Endometrium (tissue), 2 donors: ENCODE measurements at regions not wholly inside any gene's neighbourhood (a gene's known extent, or its start where the extent isn't known, plus 50 kb on each side); places are given as distances from the start of the nearest gene placed in this dataset.

ENCODE experiments used
- FAIRE-seq: peaks from 2 replicates; lab custom pipeline; 2012; peaks lifted over from hg19 to GRCh38; lab: Jason Lieb, UNC
- donor health status: control.
- donor health status: control.

GRCh38 chr11:32161293-32161692, 70.4 kb downstream of the RCN1 start:
- no peak for FAIRE-seq

GRCh38 chr11:32162351-32162750, 71.5 kb downstream of the RCN1 start:
- no peak for FAIRE-seq

GRCh38 chr11:32162906-32163305, 72.0 kb downstream of the RCN1 start:
- no peak for FAIRE-seq

- FAIRE-seq: no peak
Observed at GRCh38 chr11:32163557-32163956, 72.7 kb downstream of the RCN1 start.

GRCh38 chr11:32164836-32165235, 74.0 kb downstream of the RCN1 start:
- FAIRE-seq: no peak

GRCh38 chr11:32168924-32169323, 78.0 kb downstream of the RCN1 start:
- no peak for FAIRE-seq

- FAIRE-seq: no peak
Observed at GRCh38 chr11:32171445-32171844, 80.6 kb downstream of the RCN1 start.

- no peak for FAIRE-seq
Observed at GRCh38 chr11:32172041-32172847, 81.4 kb downstream of the RCN1 start.

GRCh38 chr11:32172848-32173834, 82.3 kb downstream of the RCN1 start:
- no peak for FAIRE-seq

GRCh38 chr11:32173977-32174376, 83.1 kb downstream of the RCN1 start:
- FAIRE-seq: no peak

GRCh38 chr11:32176223-32176934, 85.5 kb downstream of the RCN1 start:
- peak; percentile 67 for FAIRE-seq

- no peak for FAIRE-seq
Observed at GRCh38 chr11:32178692-32179091, 87.8 kb downstream of the RCN1 start.

- no peak for FAIRE-seq
Observed at GRCh38 chr11:32183512-32183911, 92.6 kb downstream of the RCN1 start.

GRCh38 chr11:32184041-32184722, 93.3 kb downstream of the RCN1 start:
- no peak for FAIRE-seq

GRCh38 chr11:32184723-32185376, 94.0 kb downstream of the RCN1 start:
- FAIRE-seq: no peak

- FAIRE-seq: no peak
Observed at GRCh38 chr11:32186118-32186517, 95.2 kb downstream of the RCN1 start.

GRCh38 chr11:32187111-32187510, 96.2 kb downstream of the RCN1 start:
- no peak for FAIRE-seq

- FAIRE-seq: no peak
Observed at GRCh38 chr11:32188785-32189184, 97.9 kb downstream of the RCN1 start.

- no peak for FAIRE-seq
Observed at GRCh38 chr11:32196137-32196536, 105.3 kb downstream of the RCN1 start.

- no peak for FAIRE-seq
Observed at GRCh38 chr11:32198053-32198452, 107.2 kb downstream of the RCN1 start.

- FAIRE-seq: no peak
Observed at GRCh38 chr11:32200136-32200847, 109.4 kb downstream of the RCN1 start.
